Nephron (organoid): ENCODE measurements at regions not wholly inside any gene's neighbourhood (a gene's known extent, or its start where the extent isn't known, plus 50 kb on each side); places are given as distances from the start of the nearest gene placed in this dataset.

ENCODE experiments used
- H3K27ac Mint-ChIP-seq, 3 experiments: 2 replicates each; pipeline ENCODE4 v1.8.0; 2020; ENCODE audit warnings: mixed read lengths in 3 of 3, mild to moderate bottlenecking in 2 of 3, moderate library complexity in 1 of 3
- H3K27me3 Mint-ChIP-seq: 2 replicates; pipeline ENCODE4 v1.8.0; 2021; ENCODE audit warnings: low read depth, mild to moderate bottlenecking, moderate library complexity, mixed read lengths
- H3K36me3 Mint-ChIP-seq: 2 replicates; pipeline ENCODE4 v1.8.0; 2020; ENCODE audit warnings: low read depth, mixed read lengths
- H3K4me1 Mint-ChIP-seq: 2 replicates; pipeline ENCODE4 v1.8.0; 2020; ENCODE audit warnings: mixed read lengths
- H3K4me3 Mint-ChIP-seq, 3 experiments: 2 replicates each; pipeline ENCODE4 v1.8.0; 2020; ENCODE audit warnings: mild to moderate bottlenecking in 3 of 3, mixed read lengths in 3 of 3, moderate library complexity in 2 of 3
- H3K9me3 Mint-ChIP-seq: 2 replicates; pipeline ENCODE4 v1.8.0; 2020; ENCODE audit warnings: mixed read lengths
- CTCF ChIP-seq, 3 experiments: fragments of 200-600 bp; sonication (generic); IDR thresholded peaks; one replicate each; pipeline ENCODE4 v1.5.0; 2021; ENCODE audit warnings: antibody characterized with exemption in 3 of 3; ENCODE audit not compliant: unreplicated experiment in 3 of 3

- H3K4me1 Mint-ChIP-seq = peaks cover 5% of the 10 kb centered on the region
- no peaks in the 10 kb centered on the region for H3K9me3 Mint-ChIP-seq
- no peak overlapping the region for H3K4me3 Mint-ChIP-seq
- no peak overlapping the region for H3K27ac Mint-ChIP-seq
- H3K27me3 Mint-ChIP-seq = no peaks in the 10 kb centered on the region
- no peaks in the 10 kb centered on the region for H3K36me3 Mint-ChIP-seq
- no peak for TF ChIP-seq CTCF (IDR thresholded peaks at IDR 0.05; ENCODE audit: unreplicated experiment in 3 of 3)
These were observed 234.0 kb upstream of the SP4 start for GRCh38 chr7:21193895-21194294.

GRCh38 chr7:21194936-21195335 is 232.9 kb upstream of the SP4 start:
- no peak overlapping the region for H3K4me3 Mint-ChIP-seq
- H3K27ac Mint-ChIP-seq = no peak overlapping the region
- H3K27me3 Mint-ChIP-seq = no peaks in the 10 kb centered on the region
- H3K4me1 Mint-ChIP-seq = no peaks in the 10 kb centered on the region
- TF ChIP-seq CTCF (IDR thresholded peaks at IDR 0.05; ENCODE audit: unreplicated experiment in 3 of 3) = no peak
- no peaks in the 10 kb centered on the region for H3K9me3 Mint-ChIP-seq
- H3K36me3 Mint-ChIP-seq = no peaks in the 10 kb centered on the region

- Mint-ChIP-seq H3K36me3 (no peaks in the 10 kb centered on the region), H3K4me1 (no peaks in the 10 kb centered on the region), H3K27me3 (no peaks in the 10 kb centered on the region), H3K9me3 (no peaks in the 10 kb centered on the region), H3K27ac (no peak overlapping the region), H3K4me3 (no peak overlapping the region)
- TF ChIP-seq CTCF (IDR thresholded peaks at IDR 0.05; ENCODE audit: unreplicated experiment in 3 of 3) = no peak
These were observed 229.0 kb upstream of the SP4 start for GRCh38 chr7:21198921-21199320.

- no peaks in the 10 kb centered on the region for H3K9me3 Mint-ChIP-seq
- H3K27ac Mint-ChIP-seq = no peak overlapping the region
- no peak for TF ChIP-seq CTCF (IDR thresholded peaks at IDR 0.05; ENCODE audit: unreplicated experiment in 3 of 3)
- H3K27me3 Mint-ChIP-seq = no peaks in the 10 kb centered on the region
- H3K4me1 Mint-ChIP-seq = no peaks in the 10 kb centered on the region
- H3K36me3 Mint-ChIP-seq = no peaks in the 10 kb centered on the region
- no peak overlapping the region for H3K4me3 Mint-ChIP-seq
These were observed 227.4 kb upstream of the SP4 start for GRCh38 chr7:21200503-21200902.

- no peak for TF ChIP-seq CTCF (IDR thresholded peaks at IDR 0.05; ENCODE audit: unreplicated experiment in 3 of 3)
- H3K4me1 Mint-ChIP-seq = no peaks in the 10 kb centered on the region
- H3K36me3 Mint-ChIP-seq = no peaks in the 10 kb centered on the region
- no peak overlapping the region for H3K27ac Mint-ChIP-seq
- no peaks in the 10 kb centered on the region for H3K9me3 Mint-ChIP-seq
- peaks cover 4% of the 10 kb centered on the region for H3K27me3 Mint-ChIP-seq
- H3K4me3 Mint-ChIP-seq = no peak overlapping the region
These were observed 213.2 kb upstream of the SP4 start for GRCh38 chr7:21214657-21215056.

GRCh38 chr7:21215307-21215706 is 212.6 kb upstream of the SP4 start:
- Mint-ChIP-seq H3K4me3 (no peak overlapping the region), H3K4me1 (no peaks in the 10 kb centered on the region), H3K27ac (no peak overlapping the region), H3K9me3 (no peaks in the 10 kb centered on the region), H3K27me3 (peaks cover 4% of the 10 kb centered on the region), H3K36me3 (no peaks in the 10 kb centered on the region)
- no peak for TF ChIP-seq CTCF (IDR thresholded peaks at IDR 0.05; ENCODE audit: unreplicated experiment in 3 of 3)
